Naive thymus-derived CD4-positive, alpha-beta T cell (primary cell): ENCODE measurements at regions not wholly inside any gene's neighbourhood (a gene's known extent, or its start where the extent isn't known, plus 50 kb on each side); places are given as distances from the start of the nearest gene placed in this dataset.

Experiments
- ATAC-seq: fragments of 150-1000 bp; cut with Tn5 transposase; 2 replicates; pipeline ENCODE4 v1.10.0; 2021; ENCODE audit warnings: mild to moderate bottlenecking, moderate library complexity
- CTCF ChIA-PET: fragments of 350-600 bp; sonication (Branson Sonifier 250); formaldehyde crosslinking; loops from one replicate; lab custom pipeline; 2021; ENCODE audit warnings: antibody characterized with exemption; lab: Charles Lee
- POLR2A ChIA-PET: fragments of 350-600 bp; sonication (Branson Sonifier 250); formaldehyde crosslinking; loops from one replicate; lab custom pipeline; 2021; ENCODE audit warnings: antibody characterized with exemption, inconsistent platforms; lab: Charles Lee
- DNase-seq, 9 donors: peaks; one replicate each; pipeline versions ENCODE4 v3.0.0 to v3.0.0-alpha.2; 2020 to 2022; ENCODE audit warnings: mixed read lengths in 1 of 9
- H3K27ac ChIP-seq: one replicate; pipeline ENCODE4 v1.7.0; 2013; ENCODE audit warnings: mild to moderate bottlenecking, low read depth, low read length, moderate library complexity
- H3K27me3 ChIP-seq, 2 donors: one replicate each; pipeline ENCODE4 v1.7.0; 2013; ENCODE audit warnings: low read length in 2 of 2, mild to moderate bottlenecking in 2 of 2, moderate library complexity in 2 of 2; ENCODE audit not compliant: control insufficient read depth in 2 of 2, insufficient read depth in 2 of 2
- H3K36me3 ChIP-seq, 3 experiments: 1 replicate in 2 of 3; 2 replicates in 1 of 3; pipeline ENCODE4 v1.7.0; 2013; ENCODE audit warnings: low read length in 3 of 3, mild to moderate bottlenecking in 3 of 3, moderate library complexity in 1 of 3; ENCODE audit not compliant: insufficient read depth in 3 of 3, control insufficient read depth in 2 of 3
- H3K4me1 ChIP-seq, 2 donors: one replicate each; pipeline ENCODE4 v1.7.0; 2013; ENCODE audit warnings: low read length in 2 of 2, mild to moderate bottlenecking in 2 of 2, moderate library complexity in 1 of 2; ENCODE audit not compliant: control insufficient read depth in 2 of 2, insufficient read depth in 2 of 2
- H3K4me3 ChIP-seq: 2 replicates; pipeline ENCODE4 v1.7.0; 2013; ENCODE audit warnings: mild to moderate bottlenecking, low read length
- H3K9me3 ChIP-seq, 3 experiments: 1 replicate in 2 of 3; 2 replicates in 1 of 3; pipeline ENCODE4 v1.7.0; 2013; ENCODE audit warnings: low read length in 3 of 3; ENCODE audit not compliant: control insufficient read depth in 2 of 3
- H3K27ac Mint-ChIP-seq, 9 donors: one replicate each; pipeline ENCODE4 v1.8.0; 2020 to 2022; ENCODE audit warnings: mixed read lengths in 9 of 9, mild to moderate bottlenecking in 8 of 9, moderate library complexity in 5 of 9, inconsistent platforms in 2 of 9
- H3K27me3 Mint-ChIP-seq, 5 donors: one replicate each; pipeline ENCODE4 v1.8.0; 2021 to 2022; ENCODE audit warnings: mixed read lengths in 5 of 5, mild to moderate bottlenecking in 1 of 5
- H3K36me3 Mint-ChIP-seq, 5 donors: one replicate each; pipeline ENCODE4 v1.8.0; 2020 to 2022; ENCODE audit warnings: mixed read lengths in 5 of 5, mild to moderate bottlenecking in 3 of 5, inconsistent platforms in 1 of 5
- H3K4me1 Mint-ChIP-seq, 7 donors: one replicate each; pipeline ENCODE4 v1.8.0; 2020 to 2022; ENCODE audit warnings: mixed read lengths in 7 of 7, mild to moderate bottlenecking in 3 of 7, inconsistent platforms in 1 of 7
- H3K4me3 Mint-ChIP-seq, 10 donors: one replicate each; pipeline ENCODE4 v1.8.0; 2020 to 2022; ENCODE audit warnings: mild to moderate bottlenecking in 10 of 10, mixed read lengths in 10 of 10, moderate library complexity in 6 of 10, inconsistent platforms in 2 of 10
- H3K9me3 Mint-ChIP-seq, 11 donors: one replicate each; pipeline ENCODE4 v1.8.0; 2020 to 2022; ENCODE audit warnings: mixed read lengths in 11 of 11, mild to moderate bottlenecking in 4 of 11, inconsistent platforms in 1 of 11, moderate library complexity in 1 of 11
- intact Hi-C, 2 donors: fragments of 100-400 bp; cut with micrococcal nuclease; formaldehyde crosslinking; loops; one replicate each; pipeline ENCODE4 v1.15.1; 2023

DNA sequence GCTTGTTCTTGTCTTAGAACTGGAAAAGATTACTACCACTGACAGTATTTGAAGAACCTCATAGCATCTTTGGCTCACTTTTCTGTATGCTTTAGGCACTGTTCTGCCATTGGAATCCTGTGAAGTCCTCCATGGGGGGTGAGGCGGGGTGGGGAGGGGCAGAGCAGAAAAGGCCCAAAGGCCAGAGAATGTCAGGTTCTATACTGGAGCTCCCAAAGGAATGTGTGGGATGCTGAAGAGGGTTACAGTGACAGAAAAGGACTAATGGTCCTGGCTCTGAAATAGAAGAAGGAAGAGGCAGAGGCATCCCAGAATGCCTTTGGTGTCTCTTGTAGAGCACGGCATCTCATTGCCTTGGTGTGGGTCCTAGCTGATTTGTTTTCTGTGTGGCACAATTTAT, 141.9 kb downstream of the HAUS1 start:
- no peaks in the 10 kb centered on the region for H3K9me3 ChIP-seq
- H3K27me3 ChIP-seq = no peaks in the 10 kb centered on the region
- intact Hi-C loops = no loop called here
- CTCF ChIA-PET = interaction anchor here (0.7 kb wide), 1 partner anchor 73 kb away, joined by 5 read pairs; a partner anchor contains a TSS
- ATAC-seq = no peak
- no peak overlapping the region for H3K4me3 ChIP-seq
- no peaks in the 10 kb centered on the region for H3K27me3 Mint-ChIP-seq
- H3K4me1 ChIP-seq = peaks cover 17 to 18% of the 10 kb centered on the region in 2 donors
- peak overlapping the region in 8 of 9 donors; percentile 17 to 98 (median 69) for H3K27ac Mint-ChIP-seq
- H3K36me3 ChIP-seq = no peaks in the 10 kb centered on the region
- peak overlapping the region; percentile 37 for H3K27ac ChIP-seq
- no peak for DNase-seq
- peaks cover 33 to 77% (median 62%) of the 10 kb centered on the region in 7 donors for H3K4me1 Mint-ChIP-seq
- H3K4me3 Mint-ChIP-seq = no peak overlapping the region
- no peaks in the 10 kb centered on the region for H3K9me3 Mint-ChIP-seq
- POLR2A ChIA-PET = interaction anchor here (0.8 kb wide), 1 partner anchor 557 kb away, joined by 3 read pairs; no protein-coding TSS in a partner anchor
- H3K36me3 Mint-ChIP-seq = peaks cover 0 to 34% (median 11%) of the 10 kb centered on the region in 5 donors

DNA sequence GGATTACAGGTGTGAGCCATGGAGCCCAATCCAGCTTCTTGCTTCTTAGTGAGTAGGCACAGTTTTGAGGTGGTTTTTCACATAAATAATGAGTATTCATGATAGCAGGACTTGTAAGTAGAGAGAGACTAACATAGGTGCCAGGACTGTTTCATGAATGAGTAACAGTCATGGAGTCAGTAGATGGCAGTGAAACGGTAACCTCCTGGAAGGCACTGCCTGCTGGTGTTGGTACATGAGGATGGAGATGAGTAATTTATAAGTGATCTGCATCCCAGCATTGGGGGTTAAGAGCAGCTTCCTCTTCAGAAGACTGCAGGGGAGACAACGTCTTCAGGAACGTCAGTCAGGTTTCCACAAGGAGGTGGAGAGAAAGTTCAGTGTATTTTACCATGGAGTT, 143.8 kb downstream of the HAUS1 start:
- H3K4me1 ChIP-seq = peaks cover 19 to 21% of the 10 kb centered on the region in 2 donors

DNA sequence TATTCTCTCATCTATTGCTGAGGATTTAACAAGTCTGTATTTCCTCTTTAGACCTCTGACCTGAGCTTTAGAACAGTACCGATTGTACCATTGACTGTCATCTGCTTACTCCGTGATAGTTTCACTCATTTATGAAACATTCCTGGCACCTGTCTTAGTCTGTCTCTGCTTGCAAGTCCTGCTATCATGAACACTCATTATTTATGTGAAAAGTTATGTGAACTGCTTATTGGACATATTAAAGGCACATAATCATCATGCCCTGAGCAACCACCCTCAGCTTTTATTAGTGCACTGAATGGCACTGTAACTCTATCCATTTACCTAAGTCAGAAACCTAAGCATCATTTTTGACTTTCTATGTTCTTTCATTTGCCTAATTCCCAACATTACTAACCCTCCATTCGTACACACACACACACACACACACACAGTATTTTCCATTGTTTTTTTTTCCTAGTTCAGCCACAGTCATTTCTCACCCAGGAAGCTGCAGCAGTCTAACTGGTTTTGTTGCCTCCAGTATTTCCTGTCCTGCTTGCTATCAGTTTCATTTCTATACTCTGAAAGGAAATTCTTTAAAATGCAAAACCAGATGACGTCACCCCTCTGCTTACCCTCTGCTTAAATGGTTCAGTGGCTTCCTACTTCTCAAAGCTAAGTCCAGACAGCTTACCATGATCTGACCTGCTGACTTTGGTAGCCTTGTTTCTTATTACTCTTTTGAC, 146.1 kb downstream of the HAUS1 start:
- H3K9me3 Mint-ChIP-seq = no peaks in the 10 kb centered on the region
- intact Hi-C loops = loop anchor here (1.0 to 10.0 kb wide), 9 partner anchors 13 to 565 kb away; partner anchors contain the start of gene ATP5F1A (in 2 of the 2)
- H3K27me3 ChIP-seq = no peaks in the 10 kb centered on the region
- H3K4me1 Mint-ChIP-seq = peaks cover 35 to 74% (median 69%) of the 10 kb centered on the region in 7 donors
- peak overlapping the region; percentile 41 for H3K4me3 ChIP-seq
- peak in 8 of 9 donors; percentile 32 to 82 (median 72) for DNase-seq
- peak overlapping the region; percentile 89 to 98 (median 95) for H3K27ac Mint-ChIP-seq
- POLR2A ChIA-PET = interaction anchor here (0.5 to 0.8 kb wide), 3 partner anchors 75 to 1656 kb away, joined by 3 read pairs; no protein-coding TSS in a partner anchor
- no peaks in the 10 kb centered on the region for H3K9me3 ChIP-seq
- H3K4me3 Mint-ChIP-seq = peak overlapping the region; percentile 74 to 95 (median 83)
- peaks cover 0 to 54% (median 33%) of the 10 kb centered on the region in 5 donors for H3K36me3 Mint-ChIP-seq
- peaks cover 19 to 21% of the 10 kb centered on the region in 2 donors for H3K4me1 ChIP-seq
- no peaks in the 10 kb centered on the region for H3K27me3 Mint-ChIP-seq
- peaks cover 0 to 6% (median 0%) of the 10 kb centered on the region in 3 experiments for H3K36me3 ChIP-seq
- CTCF ChIA-PET = interaction anchor here (0.6 to 1.9 kb wide), 4 partner anchors 19 to 98 kb away, joined by 3 to 13 read pairs (median 4); a partner anchor contains a TSS
- H3K27ac ChIP-seq = peak overlapping the region; percentile 75
- ATAC-seq = peak; percentile 94

More for the DNA sequence above, 143.8 kb downstream of the HAUS1 start:
- no peak for DNase-seq
- POLR2A ChIA-PET = interaction anchor here (0.9 kb wide), 1 partner anchor 74 kb away, joined by 3 read pairs; a partner anchor contains a TSS
- Histone ChIP-seq H3K27me3 (no peaks in the 10 kb centered on the region), H3K27ac (no peak overlapping the region), H3K36me3 (no peaks in the 10 kb centered on the region), H3K4me3 (no peak overlapping the region), H3K9me3 (no peaks in the 10 kb centered on the region)
- peaks cover 35 to 77% (median 67%) of the 10 kb centered on the region in 7 donors for H3K4me1 Mint-ChIP-seq
- H3K9me3 Mint-ChIP-seq = no peaks in the 10 kb centered on the region
- peak overlapping the region in 8 of 10 donors; percentile 2 to 68 (median 35) for H3K4me3 Mint-ChIP-seq
- ATAC-seq = no peak
- peaks cover 0 to 39% (median 13%) of the 10 kb centered on the region in 5 donors for H3K36me3 Mint-ChIP-seq
- H3K27ac Mint-ChIP-seq = peak overlapping the region; percentile 55 to 98 (median 90)
- intact Hi-C loops = no loop called here
- no peaks in the 10 kb centered on the region for H3K27me3 Mint-ChIP-seq
- CTCF ChIA-PET = no interaction called here

DNA sequence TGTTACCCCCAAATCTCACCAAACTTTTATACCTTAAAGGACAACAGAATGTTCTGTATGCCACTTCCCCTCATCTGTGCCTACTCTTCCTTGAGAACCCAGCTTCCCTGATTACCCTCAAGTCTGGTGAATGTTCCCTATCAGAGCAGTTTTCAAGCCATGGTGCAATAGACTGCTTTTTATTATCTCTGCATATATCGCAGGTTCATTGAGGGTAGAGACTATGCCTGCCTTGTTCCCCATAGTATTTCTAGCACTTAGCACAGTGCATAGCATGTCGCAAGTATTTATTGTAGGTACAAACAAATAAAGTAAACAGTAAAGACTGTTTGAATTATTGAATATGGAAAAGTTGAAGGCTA, 146.6 kb downstream of the HAUS1 start:
- peak; percentile 49 for ATAC-seq
- H3K4me3 ChIP-seq = peak overlapping the region; percentile 3
- H3K36me3 Mint-ChIP-seq = peaks cover 2 to 56% (median 35%) of the 10 kb centered on the region in 5 donors

DNA sequence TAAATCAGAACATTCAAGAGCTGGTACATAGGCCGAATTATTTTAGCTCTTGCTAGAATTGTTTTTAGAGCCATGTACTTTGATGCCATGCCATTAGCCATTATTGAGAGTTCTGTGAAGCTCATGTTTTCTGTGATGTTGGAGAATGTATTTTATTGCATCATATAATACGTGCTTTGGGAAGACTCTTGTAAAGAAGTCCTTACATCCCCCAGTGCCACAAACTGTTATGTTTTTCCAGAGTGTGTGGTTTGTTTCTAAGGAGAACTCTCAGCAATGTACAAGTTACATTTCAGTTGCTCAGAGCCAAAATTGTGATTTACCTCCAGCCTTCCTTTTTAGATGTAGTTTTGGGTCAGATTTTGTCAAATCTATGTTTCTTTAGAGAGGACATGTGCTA, 148.6 kb downstream of the HAUS1 start:
- peak overlapping the region in 4 of 9 donors; percentile 21 to 85 (median 72) for H3K27ac Mint-ChIP-seq
- H3K4me3 Mint-ChIP-seq = no peak overlapping the region
- ChIA-PET CTCF (no interaction called here), POLR2A (no interaction called here)
- ATAC-seq = no peak
- no peaks in the 10 kb centered on the region for H3K27me3 Mint-ChIP-seq
- H3K9me3 ChIP-seq = no peaks in the 10 kb centered on the region
- H3K36me3 ChIP-seq = peaks cover 0 to 12% (median 0%) of the 10 kb centered on the region in 3 experiments
- H3K36me3 Mint-ChIP-seq = peaks cover 5 to 67% (median 47%) of the 10 kb centered on the region in 5 donors
- H3K4me1 Mint-ChIP-seq = peaks cover 36 to 78% (median 69%) of the 10 kb centered on the region in 7 donors
- DNase-seq = no peak
- peaks cover 0 to 1% (median 0%) of the 10 kb centered on the region in 11 donors for H3K9me3 Mint-ChIP-seq
- no peaks in the 10 kb centered on the region for H3K27me3 ChIP-seq
- intact Hi-C loops = loop anchor here (5.0 to 10.0 kb wide), 2 partner anchors 155 to 568 kb away; partner anchors contain the start of gene ATP5F1A (in 1 of the 2)
- H3K4me3 ChIP-seq = no peak overlapping the region
- no peak overlapping the region for H3K27ac ChIP-seq
- peaks cover 19 to 21% of the 10 kb centered on the region in 2 donors for H3K4me1 ChIP-seq

More for the DNA sequence above, 146.6 kb downstream of the HAUS1 start:
- no peaks in the 10 kb centered on the region for H3K9me3 Mint-ChIP-seq
- DNase-seq = no peak
- intact Hi-C loops = loop anchor here (1.0 to 10.0 kb wide), 9 partner anchors 14 to 566 kb away; partner anchors contain the start of gene ATP5F1A (in 2 of the 2)
- CTCF ChIA-PET = interaction anchor here (0.6 to 1.9 kb wide), 4 partner anchors 20 to 99 kb away, joined by 3 to 13 read pairs (median 4); a partner anchor contains a TSS
- H3K27ac Mint-ChIP-seq = peak overlapping the region; percentile 89 to 98 (median 95)
- no peaks in the 10 kb centered on the region for H3K27me3 ChIP-seq
- POLR2A ChIA-PET = interaction anchor here (0.5 to 0.8 kb wide), 3 partner anchors 75 to 1655 kb away, joined by 3 read pairs; no protein-coding TSS in a partner anchor
- peaks cover 0 to 6% (median 0%) of the 10 kb centered on the region in 3 experiments for H3K36me3 ChIP-seq
- H3K4me3 Mint-ChIP-seq = peak overlapping the region; percentile 74 to 95 (median 83)
- H3K27ac ChIP-seq = peak overlapping the region; percentile 75
- no peaks in the 10 kb centered on the region for H3K9me3 ChIP-seq
- peaks cover 19 to 21% of the 10 kb centered on the region in 2 donors for H3K4me1 ChIP-seq
- no peaks in the 10 kb centered on the region for H3K27me3 Mint-ChIP-seq
- peaks cover 34 to 74% (median 68%) of the 10 kb centered on the region in 7 donors for H3K4me1 Mint-ChIP-seq

DNA sequence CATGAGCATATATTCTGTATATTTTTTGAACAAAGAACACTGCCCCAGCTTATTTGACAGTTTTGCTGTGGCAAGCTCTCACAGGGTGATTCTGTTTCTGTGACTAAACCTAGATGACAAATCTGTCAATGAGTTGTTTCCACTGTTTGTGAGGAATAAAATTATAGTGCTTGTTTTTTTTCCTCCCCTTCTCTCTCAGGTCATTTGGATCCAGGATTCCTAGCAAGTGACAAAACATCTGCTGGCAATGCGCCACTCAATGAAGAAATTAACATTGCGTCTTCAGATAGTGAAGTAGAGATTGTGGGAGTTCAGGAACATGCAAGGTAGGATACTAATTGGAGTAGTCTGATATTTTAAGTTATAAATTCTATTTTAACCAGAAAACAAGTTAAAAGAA, 149.3 kb downstream of the HAUS1 start:
- Histone ChIP-seq H3K27ac (no peak overlapping the region), H3K27me3 (no peaks in the 10 kb centered on the region), H3K4me1 (peaks cover 19 to 21% of the 10 kb centered on the region in 2 donors), H3K36me3 (peaks cover 0 to 12% (median 0%) of the 10 kb centered on the region in 3 experiments), H3K4me3 (no peak overlapping the region), H3K9me3 (no peaks in the 10 kb centered on the region)
- peaks cover 5 to 60% (median 42%) of the 10 kb centered on the region in 5 donors for H3K36me3 Mint-ChIP-seq
- peaks cover 31 to 70% (median 62%) of the 10 kb centered on the region in 7 donors for H3K4me1 Mint-ChIP-seq
- CTCF ChIA-PET = no interaction called here
- ATAC-seq (no peak), DNase-seq (no peak)
- POLR2A ChIA-PET = no interaction called here
- peaks cover 0 to 1% (median 0%) of the 10 kb centered on the region in 11 donors for H3K9me3 Mint-ChIP-seq
- peak overlapping the region in 4 of 9 donors; percentile 13 to 85 (median 66) for H3K27ac Mint-ChIP-seq
- H3K27me3 Mint-ChIP-seq = no peaks in the 10 kb centered on the region
- H3K4me3 Mint-ChIP-seq = no peak overlapping the region
- intact Hi-C loops = loop anchor here (5.0 to 10.0 kb wide), 2 partner anchors 156 to 569 kb away; partner anchors contain the start of gene ATP5F1A (in 1 of the 2)
